Sigmoid colon (tissue), 6 donors: ENCODE measurements at regions not wholly inside any gene's neighbourhood (a gene's known extent, or its start where the extent isn't known, plus 50 kb on each side); places are given as distances from the start of the nearest gene placed in this dataset.

Source experiments
- DNase-seq: peaks from one replicate; pipeline ENCODE4 v3.0.0-alpha.2; 2019
- H3K27ac ChIP-seq, 4 donors: fragments of 200-600 bp; sonication (generic); one replicate each; pipeline ENCODE4 v1.5.1; 2016 to 2019; ENCODE audit warnings: mild to moderate bottlenecking in 1 of 4
- H3K27me3 ChIP-seq, 3 donors: fragments of 200-600 bp; sonication (generic); one replicate each; pipeline ENCODE4 v1.5.1; 2019; ENCODE audit warnings: mild to moderate bottlenecking in 1 of 3
- H3K36me3 ChIP-seq, 4 donors: fragments of 200-600 bp; sonication (generic); one replicate each; pipeline ENCODE4 v1.5.1; 2016 to 2019
- H3K4me1 ChIP-seq, 4 donors: fragments of 200-600 bp; sonication (generic); one replicate each; pipeline ENCODE4 v1.5.1; 2017 to 2019
- H3K4me3 ChIP-seq, 4 donors: fragments of 200-600 bp; sonication (generic); one replicate each; pipeline ENCODE4 v1.5.1; 2017 to 2019; ENCODE audit warnings: mild to moderate bottlenecking in 2 of 4, moderate library complexity in 1 of 4
- H3K9me3 ChIP-seq, 4 donors: fragments of 200-600 bp in 3 of 4; sonication (generic) in 3 of 4; one replicate each; pipeline versions ENCODE4 v1.5.1 to v1.6.1; 2013 to 2019
- EP300 ChIP-seq, 4 donors: sonication (generic); formaldehyde crosslinking; IDR thresholded peaks; one replicate each; pipeline ENCODE4 v1.6.1; 2017; ENCODE audit warnings: antibody characterized with exemption in 4 of 4
- POLR2A ChIP-seq, 2 donors: fragments of 450-650 bp; IDR thresholded peaks; one replicate each; pipeline ENCODE4 v1.6.1; 2016; ENCODE audit warnings: antibody characterized with exemption in 2 of 2, mild to moderate bottlenecking in 2 of 2, moderate library complexity in 2 of 2
- POLR2AphosphoS5 ChIP-seq, 4 donors: sonication (generic); formaldehyde crosslinking; IDR thresholded peaks; one replicate each; pipeline ENCODE4 v1.6.1; 2017; ENCODE audit warnings: antibody characterized with exemption in 4 of 4
- WGBS, 2 donors: extraction: QIAGEN DNeasy Blood & Tissue Kit; methylation state at CpG; one replicate each; pipeline ENCODE4 v1.1.7; 2013; 5-methylcytosine and 5-hydroxymethylcytosine counted together
- intact Hi-C: fragments of 100-400 bp; cut with DNase I; formaldehyde crosslinking; loops from one replicate; pipeline ENCODE4 v1.15.1; 2023
- TF ChIP-seq, protein P1 (sequence below), 4 experiments: fragments of 450-650 bp in 3 of 4; fragments of 200-600 bp in 1 of 4; IDR thresholded peaks; one replicate each; pipeline ENCODE4 v1.5.1; 2016 to 2019; ENCODE audit warnings: antibody characterized with exemption in 4 of 4, mild to moderate bottlenecking in 3 of 4, moderate library complexity in 2 of 4
- donor health status: healthy with polysubstance abuse.
- donor health status: healthy.

DNA sequence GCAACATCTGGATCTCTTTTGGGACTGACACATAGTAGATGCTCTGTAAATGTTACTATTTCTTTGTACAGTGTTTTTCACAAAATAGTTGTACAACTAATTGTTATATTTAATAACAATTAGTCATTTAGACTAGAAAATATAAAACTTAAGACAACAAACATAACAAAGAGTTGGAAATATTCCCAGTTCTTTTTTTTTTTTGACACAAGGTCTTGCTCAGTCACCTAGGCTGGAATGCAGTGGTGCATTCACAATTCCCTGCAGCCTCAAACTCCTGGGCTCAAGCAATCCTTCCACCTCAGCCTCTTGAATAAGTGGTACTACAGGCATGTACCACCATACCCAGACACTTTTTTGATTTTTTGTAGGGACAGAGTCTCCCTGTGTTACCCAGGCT is 105.8 kb downstream of the UTRN start:
- H3K9me3 ChIP-seq, result no peaks in the 10 kb centered on the region
- H3K36me3 ChIP-seq, result no peaks in the 10 kb centered on the region
- H3K4me3 ChIP-seq, result no peak overlapping the region
- H3K4me1 ChIP-seq, result no peaks in the 10 kb centered on the region
- intact Hi-C loops, result no loop called here
- TF ChIP-seq POLR2A (IDR thresholded peaks at IDR 0.05) (no peak), POLR2AphosphoS5 (IDR thresholded peaks at IDR 0.05) (no peak), EP300 (IDR thresholded peaks at IDR 0.05) (no peak)
- TF ChIP-seq, protein P1, sequence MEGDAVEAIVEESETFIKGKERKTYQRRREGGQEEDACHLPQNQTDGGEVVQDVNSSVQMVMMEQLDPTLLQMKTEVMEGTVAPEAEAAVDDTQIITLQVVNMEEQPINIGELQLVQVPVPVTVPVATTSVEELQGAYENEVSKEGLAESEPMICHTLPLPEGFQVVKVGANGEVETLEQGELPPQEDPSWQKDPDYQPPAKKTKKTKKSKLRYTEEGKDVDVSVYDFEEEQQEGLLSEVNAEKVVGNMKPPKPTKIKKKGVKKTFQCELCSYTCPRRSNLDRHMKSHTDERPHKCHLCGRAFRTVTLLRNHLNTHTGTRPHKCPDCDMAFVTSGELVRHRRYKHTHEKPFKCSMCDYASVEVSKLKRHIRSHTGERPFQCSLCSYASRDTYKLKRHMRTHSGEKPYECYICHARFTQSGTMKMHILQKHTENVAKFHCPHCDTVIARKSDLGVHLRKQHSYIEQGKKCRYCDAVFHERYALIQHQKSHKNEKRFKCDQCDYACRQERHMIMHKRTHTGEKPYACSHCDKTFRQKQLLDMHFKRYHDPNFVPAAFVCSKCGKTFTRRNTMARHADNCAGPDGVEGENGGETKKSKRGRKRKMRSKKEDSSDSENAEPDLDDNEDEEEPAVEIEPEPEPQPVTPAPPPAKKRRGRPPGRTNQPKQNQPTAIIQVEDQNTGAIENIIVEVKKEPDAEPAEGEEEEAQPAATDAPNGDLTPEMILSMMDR (IDR thresholded peaks at IDR 0.05), result no peak
- H3K27ac ChIP-seq, result no peak overlapping the region
- H3K27me3 ChIP-seq, result no peaks in the 10 kb centered on the region
- no peak for DNase-seq

GRCh38 chr6:144392536-144392935 is 107.4 kb downstream of the UTRN start:
- 78 to 91% methylated on average over 1 of the region's 1 CpG for WGBS, 2 donors

GRCh38 chr6:144394210-144394609 is 109.1 kb downstream of the UTRN start:
- peaks cover 0 to under 1% (median 0%) of the 10 kb centered on the region in 4 donors for H3K4me1 ChIP-seq

More at GRCh38 chr6:144392536-144392935, 107.4 kb downstream of the UTRN start:
- no peak overlapping the region for H3K4me3 ChIP-seq
- intact Hi-C loops, result no loop called here
- H3K9me3 ChIP-seq, result no peaks in the 10 kb centered on the region
- H3K4me1 ChIP-seq, result no peaks in the 10 kb centered on the region
- no peak for TF ChIP-seq POLR2A (IDR thresholded peaks at IDR 0.05)
- TF ChIP-seq POLR2AphosphoS5 (IDR thresholded peaks at IDR 0.05), result no peak
- no peak for TF ChIP-seq EP300 (IDR thresholded peaks at IDR 0.05)
- TF ChIP-seq, protein P1 (IDR thresholded peaks at IDR 0.05), result no peak
- H3K27me3 ChIP-seq, result no peaks in the 10 kb centered on the region
- H3K27ac ChIP-seq, result no peak overlapping the region
- H3K36me3 ChIP-seq, result no peaks in the 10 kb centered on the region
- DNase-seq, result no peak

GRCh38 chr6:144395014-144395413 is 109.9 kb downstream of the UTRN start:
- intact Hi-C loops, result no loop called here
- H3K4me3 ChIP-seq, result no peak overlapping the region
- no peak overlapping the region for H3K27ac ChIP-seq
- no peaks in the 10 kb centered on the region for H3K27me3 ChIP-seq
- TF ChIP-seq POLR2AphosphoS5 (IDR thresholded peaks at IDR 0.05) (no peak), EP300 (IDR thresholded peaks at IDR 0.05) (no peak)
- peaks cover 0 to 4% (median 0%) of the 10 kb centered on the region in 4 donors for H3K4me1 ChIP-seq
- DNase-seq, result no peak
- peaks cover 0 to 3% (median 0%) of the 10 kb centered on the region in 4 donors for H3K9me3 ChIP-seq
- no peaks in the 10 kb centered on the region for H3K36me3 ChIP-seq

More at GRCh38 chr6:144394210-144394609, 109.1 kb downstream of the UTRN start:
- WGBS, 2 donors, result 80 to 92% methylated on average over 4 of the region's 4 CpGs
- intact Hi-C loops, result no loop called here
- TF ChIP-seq, protein P1 (IDR thresholded peaks at IDR 0.05), result no peak
- TF ChIP-seq EP300 (IDR thresholded peaks at IDR 0.05) (no peak), POLR2A (IDR thresholded peaks at IDR 0.05) (no peak), POLR2AphosphoS5 (IDR thresholded peaks at IDR 0.05) (no peak)
- Histone ChIP-seq H3K27ac (no peak overlapping the region), H3K9me3 (peaks cover 0 to 3% (median 0%) of the 10 kb centered on the region in 4 donors), H3K36me3 (no peaks in the 10 kb centered on the region), H3K27me3 (no peaks in the 10 kb centered on the region), H3K4me3 (no peak overlapping the region)
- DNase-seq, result no peak

GRCh38 chr6:144395826-144396225 is 110.7 kb downstream of the UTRN start:
- Histone ChIP-seq H3K27me3 (no peaks in the 10 kb centered on the region), H3K4me1 (peaks cover 0 to 4% (median 0%) of the 10 kb centered on the region in 4 donors), H3K9me3 (peaks cover 0 to 3% (median 0%) of the 10 kb centered on the region in 4 donors), H3K27ac (no peak overlapping the region), H3K36me3 (no peaks in the 10 kb centered on the region), H3K4me3 (no peak overlapping the region)
- intact Hi-C loops, result no loop called here
- 82 to 93% methylated on average over 1 of the region's 1 CpG for WGBS, 2 donors
- DNase-seq, result no peak
- TF ChIP-seq POLR2A (IDR thresholded peaks at IDR 0.05) (no peak), POLR2AphosphoS5 (IDR thresholded peaks at IDR 0.05) (no peak), EP300 (IDR thresholded peaks at IDR 0.05) (no peak)
- TF ChIP-seq, protein P1 (IDR thresholded peaks at IDR 0.05), result no peak
